ENCODE measurements at regions not wholly inside any gene's neighbourhood (a gene's known extent, or its start where the extent isn't known, plus 50 kb on each side); places are given as distances from the start of the nearest gene placed in this dataset.

- TF ChIP-seq E2F1 (CRISPR knock-in tag; IDR thresholded peaks at IDR 0.05) = no peak
- TF ChIP-seq PREB (CRISPR knock-in tag; IDR thresholded peaks at IDR 0.05; ENCODE audit: borderline replicate concordance) = no peak
- no peak for TF ChIP-seq NR3C1 (CRISPR knock-in tag; conservative IDR thresholded peaks at IDR 0.05; ENCODE audit: low read depth)
- no peak for TF ChIP-seq USF2 (CRISPR knock-in tag; IDR thresholded peaks at IDR 0.05)
- TF ChIP-seq ZNF512 (CRISPR knock-in tag; IDR thresholded peaks at IDR 0.05; ENCODE audit: borderline replicate concordance) = no peak
- no peak for TF ChIP-seq NFE2L1 (CRISPR knock-in tag; IDR thresholded peaks at IDR 0.05)
- TF ChIP-seq ZNF263 (CRISPR knock-in tag; IDR thresholded peaks at IDR 0.05; ENCODE audit: low read depth) = no peak
- no peak for TF ChIP-seq ZSCAN18 (CRISPR knock-in tag; IDR thresholded peaks at IDR 0.05)
- TF ChIP-seq RORB (CRISPR knock-in tag; IDR thresholded peaks at IDR 0.05) = no peak
- TF ChIP-seq SMAD4 (CRISPR knock-in tag; IDR thresholded peaks at IDR 0.05) = no peak
- TF ChIP-seq MXD4 (CRISPR knock-in tag; IDR thresholded peaks at IDR 0.05; ENCODE audit: borderline replicate concordance) = no peak
- TF ChIP-seq ZNF425 (CRISPR knock-in tag; conservative IDR thresholded peaks at IDR 0.05) = no peak
- no peak for TF ChIP-seq ZBTB43 (CRISPR knock-in tag; IDR thresholded peaks at IDR 0.05)
- no peak for TF ChIP-seq MAX (CRISPR knock-in tag; IDR thresholded peaks at IDR 0.05)
- H3K4me3 Mint-ChIP-seq = no peak overlapping the region
These were observed 96.7 kb downstream of the SLC25A47 start for GRCh38 chr14:100419856-100420255.

More at GRCh38 chr14:100419856-100420255, 96.7 kb downstream of the SLC25A47 start:
- Mint-ChIP-seq H3K4me1 (peaks cover 13% of the 10 kb centered on the region), H3K27ac (no peak overlapping the region), H3K27me3 (ENCODE audit: low read depth) (no peaks in the 10 kb centered on the region), H3K9me3 (peaks cover 4% of the 10 kb centered on the region), H3K36me3 (no peaks in the 10 kb centered on the region; the same call in 1 of the 2 replicates)
- POLR2A ChIA-PET = no interaction called here
- peak; percentile 41 for DNase-seq (ENCODE audit: low spot score)
- CTCF ChIA-PET = interaction anchor here (0.8 to 3.6 kb wide), 13 partner anchors 10 to 226 kb away, joined by 3 to 20 read pairs (median 5); no protein-coding TSS in a partner anchor
- ATAC-seq = peak; percentile 52
